DND-41 (cell line): ENCODE measurements at regions not wholly inside any gene's neighbourhood (a gene's known extent, or its start where the extent isn't known, plus 50 kb on each side); places are given as distances from the start of the nearest gene placed in this dataset.

Source experiments
- EZH2 ChIP-seq: IDR thresholded peaks from 3 replicates; pipeline ENCODE4 v1.6.1; 2012; ENCODE audit warnings: borderline replicate concordance, low read depth, mild to moderate bottlenecking, moderate library complexity, low read length, inconsistent platforms; ENCODE audit not compliant: severe bottlenecking
- TF ChIP-seq, protein P1 (sequence below): IDR thresholded peaks from 2 replicates; pipeline ENCODE4 v1.5.1; 2012; ENCODE audit warnings: borderline replicate concordance, low read length, moderate library complexity, mild to moderate bottlenecking; ENCODE audit not compliant: poor library complexity, severe bottlenecking; ENCODE audit errors: extremely low read depth

DNA sequence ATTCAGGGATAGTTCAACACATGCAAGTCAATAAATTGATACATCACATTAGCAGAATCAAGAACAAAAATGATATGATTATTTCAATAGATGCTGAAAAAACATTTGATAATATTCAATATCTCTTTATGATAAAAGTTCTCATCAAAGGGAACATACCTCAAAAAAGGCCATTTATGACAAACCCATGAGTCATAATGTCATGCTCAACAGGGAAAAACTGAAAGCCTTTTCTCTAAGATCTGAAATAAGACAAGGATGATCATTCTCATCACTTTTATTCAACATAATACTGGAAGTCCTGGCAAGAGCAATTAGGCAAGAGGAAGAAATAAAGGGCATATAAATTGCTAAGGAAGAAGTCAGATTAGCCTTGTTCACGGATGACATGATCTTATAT, 54.1 kb upstream of the TMEM158 start:
- TF ChIP-seq, protein P1, sequence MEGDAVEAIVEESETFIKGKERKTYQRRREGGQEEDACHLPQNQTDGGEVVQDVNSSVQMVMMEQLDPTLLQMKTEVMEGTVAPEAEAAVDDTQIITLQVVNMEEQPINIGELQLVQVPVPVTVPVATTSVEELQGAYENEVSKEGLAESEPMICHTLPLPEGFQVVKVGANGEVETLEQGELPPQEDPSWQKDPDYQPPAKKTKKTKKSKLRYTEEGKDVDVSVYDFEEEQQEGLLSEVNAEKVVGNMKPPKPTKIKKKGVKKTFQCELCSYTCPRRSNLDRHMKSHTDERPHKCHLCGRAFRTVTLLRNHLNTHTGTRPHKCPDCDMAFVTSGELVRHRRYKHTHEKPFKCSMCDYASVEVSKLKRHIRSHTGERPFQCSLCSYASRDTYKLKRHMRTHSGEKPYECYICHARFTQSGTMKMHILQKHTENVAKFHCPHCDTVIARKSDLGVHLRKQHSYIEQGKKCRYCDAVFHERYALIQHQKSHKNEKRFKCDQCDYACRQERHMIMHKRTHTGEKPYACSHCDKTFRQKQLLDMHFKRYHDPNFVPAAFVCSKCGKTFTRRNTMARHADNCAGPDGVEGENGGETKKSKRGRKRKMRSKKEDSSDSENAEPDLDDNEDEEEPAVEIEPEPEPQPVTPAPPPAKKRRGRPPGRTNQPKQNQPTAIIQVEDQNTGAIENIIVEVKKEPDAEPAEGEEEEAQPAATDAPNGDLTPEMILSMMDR = no peak
- no peak for TF ChIP-seq EZH2
